MM.1S (cell line): ENCODE measurements at regions not wholly inside any gene's neighbourhood (a gene's known extent, or its start where the extent isn't known, plus 50 kb on each side); places are given as distances from the start of the nearest gene placed in this dataset.
A peak's percentile ranks its signal among the peaks of the same experiment; 100 is the strongest.

Source experiments
- DNase-seq: peaks from one replicate; pipeline ENCODE4 v3.0.0-alpha.2; 2015
- H2AFZ ChIP-seq: fragments of 300-600 bp; sonication (generic); 2 replicates; pipeline ENCODE4 v1.6.0; 2016; ENCODE audit warnings: antibody characterized with exemption, low read length
- H3F3A ChIP-seq: fragments of 300-600 bp; sonication (generic); 2 replicates; pipeline ENCODE4 v1.6.1; 2016; ENCODE audit warnings: mild to moderate bottlenecking, antibody characterized with exemption, low read length, moderate library complexity, mixed read lengths; ENCODE audit not compliant: insufficient read depth
- H3K27ac ChIP-seq: fragments of 300-600 bp; sonication (generic); 2 replicates; pipeline ENCODE4 v1.5.1; 2016; ENCODE audit warnings: mild to moderate bottlenecking, low read length
- H3K27me3 ChIP-seq: fragments of 300-600 bp; sonication (generic); replicated peaks from 2 replicates; pipeline ENCODE4 v1.6.0; 2016; ENCODE audit warnings: low read length; ENCODE audit not compliant: insufficient read depth
- H3K36me3 ChIP-seq: fragments of 300-600 bp; sonication (generic); replicated peaks from 2 replicates; pipeline ENCODE4 v1.6.1; 2016; ENCODE audit warnings: mild to moderate bottlenecking, low read length, mixed read lengths; ENCODE audit not compliant: insufficient read depth
- H3K4me1 ChIP-seq: fragments of 300-600 bp; sonication (generic); 2 replicates; pipeline ENCODE4 v1.6.1; 2016; ENCODE audit warnings: low read length, mixed read lengths
- H3K4me2 ChIP-seq: fragments of 300-600 bp; sonication (generic); 2 replicates; pipeline ENCODE4 v1.6.0; 2016; ENCODE audit warnings: low read depth, low read length
- H3K4me3 ChIP-seq: fragments of 300-600 bp; sonication (generic); 2 replicates; pipeline ENCODE4 v1.5.1; 2016; ENCODE audit warnings: low read length, mixed read lengths
- H3K79me2 ChIP-seq: fragments of 300-600 bp; sonication (generic); 2 replicates; pipeline ENCODE4 v1.6.1; 2016; ENCODE audit warnings: mixed run types, low read length, mixed read lengths
- H3K9ac ChIP-seq: fragments of 300-600 bp; sonication (generic); 2 replicates; pipeline ENCODE4 v1.6.1; 2016; ENCODE audit warnings: low read length, mixed read lengths
- H3K9me2 ChIP-seq: fragments of 300-600 bp; sonication (generic); replicated peaks from 2 replicates; pipeline ENCODE4 v1.6.1; 2016; ENCODE audit warnings: mild to moderate bottlenecking, low read length, mixed read lengths; ENCODE audit not compliant: insufficient read depth
- H3K9me3 ChIP-seq: fragments of 300-600 bp; sonication (generic); replicated peaks from 2 replicates; pipeline ENCODE4 v1.6.1; 2016; ENCODE audit warnings: mild to moderate bottlenecking, low read length, mixed read lengths; ENCODE audit not compliant: insufficient read depth
- H4K20me1 ChIP-seq: fragments of 300-600 bp; sonication (generic); 2 replicates; pipeline ENCODE4 v1.6.1; 2016; ENCODE audit warnings: mild to moderate bottlenecking, low read length, moderate library complexity, mixed read lengths; ENCODE audit not compliant: insufficient read depth
- CTCF ChIP-seq: fragments of 300-600 bp; sonication (generic); IDR thresholded peaks from 2 replicates; pipeline ENCODE4 v1.5.1; 2016; ENCODE audit warnings: antibody characterized with exemption, low read length, mixed read lengths
- EZH2 ChIP-seq: fragments of 300-600 bp; sonication (generic); optimal IDR thresholded peaks from 2 replicates; pipeline ENCODE3; 2017; ENCODE audit warnings: low read depth, mild to moderate bottlenecking, antibody characterized with exemption, low read length, mixed read lengths
- EZH2phosphoT487 ChIP-seq: fragments of 300-600 bp; sonication (generic); IDR thresholded peaks from 2 replicates; pipeline ENCODE4 v1.6.1; 2018; ENCODE audit warnings: antibody characterized with exemption, low read length

- H3K4me1 ChIP-seq = 0 out of 2 replicates have a peak, but pooled peaks cover 11% of the 10 kb centered on the region
- no peak for DNase-seq
Measured at GRCh38 chr1:234696148-234696576, 86.2 kb upstream of the IRF2BP2 start.

GRCh38 chr1:234694661-234695060 is 84.7 kb upstream of the IRF2BP2 start:
- H3K4me2 ChIP-seq = no peak overlapping the region
- H3K79me2 ChIP-seq = no peaks in the 10 kb centered on the region
- no peaks in the 10 kb centered on the region for H3K36me3 ChIP-seq
- no peak for DNase-seq
- no peaks in the 10 kb centered on the region for H3F3A ChIP-seq
- H4K20me1 ChIP-seq = no peaks in the 10 kb centered on the region
- TF ChIP-seq EZH2 = no peak
- no peak for TF ChIP-seq EZH2phosphoT487
- TF ChIP-seq CTCF = no peak
- no peaks in the 10 kb centered on the region for H3K9me3 ChIP-seq
- no peak overlapping the region for H3K4me3 ChIP-seq
- no peak overlapping the region for H2AFZ ChIP-seq
- 0 out of 2 replicates have a peak, but pooled peaks cover 11% of the 10 kb centered on the region for H3K4me1 ChIP-seq
- no peak overlapping the region for H3K27ac ChIP-seq
- 0 out of 2 replicates have a peak, but pooled peaks cover 8% of the 10 kb centered on the region for H3K27me3 ChIP-seq
- no peaks in the 10 kb centered on the region for H3K9me2 ChIP-seq
- no peak overlapping the region for H3K9ac ChIP-seq

More at GRCh38 chr1:234696148-234696576, 86.2 kb upstream of the IRF2BP2 start:
- H3K36me3 ChIP-seq = no peaks in the 10 kb centered on the region
- H4K20me1 ChIP-seq = no peaks in the 10 kb centered on the region
- H3K79me2 ChIP-seq = no peaks in the 10 kb centered on the region
- H3K27ac ChIP-seq = no peak overlapping the region
- no peaks in the 10 kb centered on the region for H3F3A ChIP-seq
- H3K27me3 ChIP-seq = 0 out of 2 replicates have a peak, but pooled peaks cover 8% of the 10 kb centered on the region
- no peak overlapping the region for H3K4me3 ChIP-seq
- no peaks in the 10 kb centered on the region for H3K9me3 ChIP-seq
- peak overlapping the region; percentile 21; the same call in 1 of the 2 replicates for H3K4me2 ChIP-seq
- TF ChIP-seq CTCF = no peak
- no peak for TF ChIP-seq EZH2
- TF ChIP-seq EZH2phosphoT487 = no peak
- 0 out of 2 replicates have a peak overlapping the region, but pooled peaks have one; percentile 4 for H2AFZ ChIP-seq
- no peaks in the 10 kb centered on the region for H3K9me2 ChIP-seq
- no peak overlapping the region for H3K9ac ChIP-seq

GRCh38 chr1:234692966-234693580 is 83.1 kb upstream of the IRF2BP2 start:
- Histone ChIP-seq H3K9ac (no peak overlapping the region), H3K4me2 (no peak overlapping the region), H3F3A (no peaks in the 10 kb centered on the region), H3K4me1 (0 out of 2 replicates have a peak, but pooled peaks cover 11% of the 10 kb centered on the region), H4K20me1 (no peaks in the 10 kb centered on the region), H3K9me2 (no peaks in the 10 kb centered on the region), H3K79me2 (no peaks in the 10 kb centered on the region), H2AFZ (no peak overlapping the region), H3K36me3 (no peaks in the 10 kb centered on the region), H3K9me3 (no peaks in the 10 kb centered on the region), H3K4me3 (no peak overlapping the region), H3K27ac (no peak overlapping the region), H3K27me3 (0 out of 2 replicates have a peak, but pooled peaks cover 8% of the 10 kb centered on the region)
- DNase-seq = no peak
- no peak for TF ChIP-seq CTCF
- no peak for TF ChIP-seq EZH2
- TF ChIP-seq EZH2phosphoT487 = no peak
